ENCODE measurements at regions not wholly inside any gene's neighbourhood (a gene's known extent, or its start where the extent isn't known, plus 50 kb on each side); places are given as distances from the start of the nearest gene placed in this dataset.
"Not testable (repeated sequence)": the region's sequence is repeated elsewhere in the genome, so short reads cannot be mapped to it uniquely, and the experiment has no call there.

DNA sequence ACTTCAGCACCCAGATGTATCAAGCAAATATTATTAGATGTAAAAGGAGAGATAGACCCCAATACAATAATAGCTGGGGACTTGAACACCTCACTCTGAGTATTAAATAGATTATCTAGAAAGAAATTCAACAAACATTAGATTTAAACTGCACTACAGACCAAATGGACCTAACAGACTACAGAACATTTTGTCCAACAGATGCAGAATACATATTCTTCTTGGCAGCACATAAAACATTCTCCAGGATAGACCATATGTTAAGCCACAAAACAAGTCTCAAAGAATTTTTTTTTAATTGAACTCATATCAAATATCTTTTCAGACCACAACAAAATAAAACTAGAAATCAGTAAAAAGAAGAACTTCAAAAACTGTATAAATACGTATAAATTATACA is 130.4 kb downstream of the MTERF1 start:
- 95 to 100% methylated on average over 1 of the region's 1 CpG for WGBS, 2 donors
- DNase-seq = no peak
- Histone ChIP-seq H3K4me1 (no peaks in the 10 kb centered on the region), H3K9me3 (peaks cover 0 to 3% (median 0%) of the 10 kb centered on the region in 4 donors), H3K27me3 (no peaks in the 10 kb centered on the region), H3K4me3 (no peak overlapping the region), H3K36me3 (no peaks in the 10 kb centered on the region), H3K27ac (no peak overlapping the region)
- TF ChIP-seq POLR2AphosphoS5 (IDR thresholded peaks at IDR 0.05) = no peak
- no peak for TF ChIP-seq POLR2A (IDR thresholded peaks at IDR 0.05)
- no peak for TF ChIP-seq EP300 (IDR thresholded peaks at IDR 0.05)
- TF ChIP-seq, protein P1, sequence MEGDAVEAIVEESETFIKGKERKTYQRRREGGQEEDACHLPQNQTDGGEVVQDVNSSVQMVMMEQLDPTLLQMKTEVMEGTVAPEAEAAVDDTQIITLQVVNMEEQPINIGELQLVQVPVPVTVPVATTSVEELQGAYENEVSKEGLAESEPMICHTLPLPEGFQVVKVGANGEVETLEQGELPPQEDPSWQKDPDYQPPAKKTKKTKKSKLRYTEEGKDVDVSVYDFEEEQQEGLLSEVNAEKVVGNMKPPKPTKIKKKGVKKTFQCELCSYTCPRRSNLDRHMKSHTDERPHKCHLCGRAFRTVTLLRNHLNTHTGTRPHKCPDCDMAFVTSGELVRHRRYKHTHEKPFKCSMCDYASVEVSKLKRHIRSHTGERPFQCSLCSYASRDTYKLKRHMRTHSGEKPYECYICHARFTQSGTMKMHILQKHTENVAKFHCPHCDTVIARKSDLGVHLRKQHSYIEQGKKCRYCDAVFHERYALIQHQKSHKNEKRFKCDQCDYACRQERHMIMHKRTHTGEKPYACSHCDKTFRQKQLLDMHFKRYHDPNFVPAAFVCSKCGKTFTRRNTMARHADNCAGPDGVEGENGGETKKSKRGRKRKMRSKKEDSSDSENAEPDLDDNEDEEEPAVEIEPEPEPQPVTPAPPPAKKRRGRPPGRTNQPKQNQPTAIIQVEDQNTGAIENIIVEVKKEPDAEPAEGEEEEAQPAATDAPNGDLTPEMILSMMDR (IDR thresholded peaks at IDR 0.05) = no peak
- intact Hi-C loops (cut with DNase I) = no loop called here

DNA sequence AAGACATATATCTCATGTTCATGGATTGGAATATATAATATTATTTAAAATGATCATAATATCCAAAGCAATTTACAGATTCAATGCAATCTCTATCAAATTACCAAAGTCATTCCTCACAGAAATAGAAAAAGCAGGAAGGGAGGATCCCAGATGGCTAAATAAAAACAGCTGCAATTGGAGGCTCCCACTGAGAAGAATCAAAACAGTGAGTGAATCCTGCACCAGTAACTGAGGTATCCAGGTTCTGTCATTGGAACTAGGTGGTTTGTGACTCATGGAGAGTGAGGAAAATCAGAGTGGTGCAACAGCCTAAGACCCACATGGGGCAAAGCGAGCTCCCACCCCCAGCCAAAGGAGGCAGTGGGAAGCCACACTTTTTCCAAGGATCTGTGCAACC is 128.4 kb downstream of the MTERF1 start:
- no peak for TF ChIP-seq EP300 (IDR thresholded peaks at IDR 0.05)
- WGBS, 2 donors = 83 to 88% methylated on average over 1 of the region's 1 CpG
- no peak for DNase-seq

DNA sequence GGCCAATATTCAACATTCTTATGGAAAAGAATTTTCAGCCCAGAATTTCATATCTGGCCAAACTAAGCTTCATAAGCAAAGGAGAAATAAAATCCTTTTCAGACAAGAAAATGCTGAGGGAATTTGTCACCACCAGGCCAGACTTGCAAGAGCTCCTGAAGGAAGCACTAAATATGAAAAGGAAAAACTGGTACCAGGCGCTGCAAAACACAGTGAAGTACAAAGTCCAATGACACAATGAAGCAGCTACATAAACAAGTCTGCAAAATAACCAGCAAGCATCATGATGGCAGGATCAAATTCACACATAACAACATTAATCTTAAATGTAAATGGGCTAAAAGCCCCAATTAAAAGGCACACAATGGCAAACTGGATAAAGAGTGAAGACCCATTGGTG is 126.2 kb downstream of the MTERF1 start:
- H3K27ac ChIP-seq; H3K4me1 ChIP-seq; H3K9me3 ChIP-seq; H3K36me3 ChIP-seq; DNase-seq; intact Hi-C loops (cut with DNase I); H3K4me3 ChIP-seq; H3K27me3 ChIP-seq: not testable (repeated sequence)
- WGBS, 2 donors = 15 to 60% methylated on average over 1 of the region's 1 CpG

More for the DNA sequence above, 128.4 kb downstream of the MTERF1 start:
- no peaks in the 10 kb centered on the region for H3K4me1 ChIP-seq
- H3K4me3 ChIP-seq = no peak overlapping the region
- H3K27ac ChIP-seq = no peak overlapping the region
- intact Hi-C loops (cut with DNase I) = no loop called here
- H3K36me3 ChIP-seq = no peaks in the 10 kb centered on the region
- no peaks in the 10 kb centered on the region for H3K27me3 ChIP-seq
- H3K9me3 ChIP-seq = peaks cover 0 to 3% (median 0%) of the 10 kb centered on the region in 4 donors

DNA sequence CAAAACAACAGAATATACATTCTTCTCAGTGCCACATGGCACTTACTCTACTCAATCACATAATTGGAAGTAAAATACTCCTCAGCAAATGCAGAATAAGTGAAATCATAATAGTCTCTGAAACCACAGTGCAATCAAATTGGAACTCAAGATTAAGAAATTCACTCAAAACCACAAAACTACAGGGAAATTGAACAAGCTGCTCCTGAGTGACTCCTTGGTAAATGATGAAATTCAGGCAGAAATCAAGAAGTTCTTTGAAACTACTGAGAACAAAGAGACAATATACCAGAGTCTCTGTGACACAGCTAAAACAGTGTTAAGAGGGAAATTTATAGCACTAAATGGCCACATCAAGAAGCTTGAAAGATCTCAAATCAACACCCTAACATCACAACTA is 125.4 kb downstream of the MTERF1 start:
- intact Hi-C loops (cut with DNase I); DNase-seq; H3K27ac ChIP-seq; H3K9me3 ChIP-seq; H3K4me1 ChIP-seq; H3K36me3 ChIP-seq; H3K27me3 ChIP-seq; H3K4me3 ChIP-seq: not testable (repeated sequence)

DNA sequence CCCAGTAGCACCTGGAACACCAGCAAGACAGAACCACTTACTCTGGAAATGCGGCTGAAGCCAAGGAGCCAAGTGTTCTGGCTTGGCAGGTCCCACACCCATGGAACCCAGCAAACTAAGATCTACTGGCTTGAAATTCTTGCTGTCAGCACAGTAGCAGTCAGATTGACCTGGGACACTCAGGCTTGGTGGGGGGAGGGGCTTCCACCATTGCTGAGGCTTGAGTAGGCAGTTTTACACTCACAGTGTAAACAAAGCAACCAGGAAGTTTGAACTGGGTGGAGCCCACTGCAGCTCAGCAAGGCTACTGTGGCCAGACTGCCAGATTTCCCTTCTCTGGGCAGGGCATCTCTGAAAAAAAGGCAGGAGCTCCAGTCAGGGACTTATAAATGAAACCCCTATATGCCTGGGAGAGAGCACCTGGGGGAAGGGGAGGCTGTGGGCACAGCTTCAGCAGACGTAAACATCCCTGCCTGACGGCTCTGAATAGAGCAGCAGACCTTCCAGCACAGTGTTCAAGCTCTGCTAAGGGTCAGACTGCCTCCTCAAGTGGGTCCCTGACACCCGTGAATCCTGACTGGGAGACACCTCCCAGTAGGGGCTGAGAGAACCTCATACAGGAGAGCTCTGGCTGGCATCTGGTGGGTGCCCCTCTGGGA is 121.2 kb downstream of the MTERF1 start:
- Histone ChIP-seq H3K4me1 (no peaks in the 10 kb centered on the region), H3K4me3 (no peak overlapping the region), H3K36me3 (no peaks in the 10 kb centered on the region), H3K9me3 (peaks cover 0 to 4% (median 0%) of the 10 kb centered on the region in 4 donors), H3K27ac (no peak overlapping the region), H3K27me3 (no peaks in the 10 kb centered on the region)
- TF ChIP-seq POLR2AphosphoS5 (IDR thresholded peaks at IDR 0.05) (no peak), EP300 (IDR thresholded peaks at IDR 0.05) (no peak), POLR2A (IDR thresholded peaks at IDR 0.05) (no peak)
- TF ChIP-seq, protein P1 (IDR thresholded peaks at IDR 0.05) = no peak
- intact Hi-C loops (cut with DNase I) = no loop called here
- DNase-seq = no peak
- 14 to 49% methylated on average over 4 of the region's 4 CpGs for WGBS, 2 donors

DNA sequence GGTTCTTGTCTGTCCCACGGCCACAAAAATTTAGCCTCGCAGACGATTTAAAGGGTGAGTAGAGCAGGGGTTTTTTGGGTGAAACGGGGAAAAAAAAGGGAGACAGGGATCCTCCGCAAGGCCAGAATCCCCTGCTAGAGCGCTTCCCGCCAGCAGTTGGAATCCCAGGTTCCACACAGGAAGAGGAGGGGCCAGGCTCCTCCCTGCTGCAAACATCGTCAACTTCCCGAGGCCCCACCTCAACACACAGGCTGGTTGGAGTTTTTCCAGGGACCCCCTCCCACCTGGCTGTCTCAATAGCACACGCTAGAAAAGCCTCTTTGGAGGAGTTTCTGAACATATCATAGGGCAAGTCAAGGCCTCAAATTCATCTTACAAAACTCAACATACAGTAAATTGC is 112.7 kb downstream of the MTERF1 start:
- Histone ChIP-seq H3K4me1 (peaks cover 0 to 23% (median 8%) of the 10 kb centered on the region in 4 donors), H3K4me3 (no peak overlapping the region), H3K27ac (no peak overlapping the region), H3K9me3 (peaks cover 0 to 12% (median 2%) of the 10 kb centered on the region in 4 donors), H3K27me3 (no peaks in the 10 kb centered on the region), H3K36me3 (no peaks in the 10 kb centered on the region)
- WGBS, 2 donors = 92% methylated on average over 10 of the region's 10 CpGs
- intact Hi-C loops (cut with DNase I) = no loop called here
- DNase-seq = no peak
- TF ChIP-seq POLR2A (IDR thresholded peaks at IDR 0.05) (no peak), EP300 (IDR thresholded peaks at IDR 0.05) (no peak), POLR2AphosphoS5 (IDR thresholded peaks at IDR 0.05) (no peak)
- TF ChIP-seq, protein P1 (IDR thresholded peaks at IDR 0.05) = no peak
